Transverse colon (tissue), 4 donors: ENCODE measurements at regions not wholly inside any gene's neighbourhood (a gene's known extent, or its start where the extent isn't known, plus 50 kb on each side); places are given as distances from the start of the nearest gene placed in this dataset.

Experiments used
- DNase-seq: peaks from one replicate; pipeline ENCODE4 v3.0.0-alpha.2; 2019
- H3K27ac ChIP-seq, 4 donors: fragments of 200-600 bp; sonication (generic); 2 replicates each; pipeline ENCODE4 v1.5.1; 2016 to 2018; ENCODE audit warnings: inconsistent platforms in 4 of 4
- H3K27me3 ChIP-seq: fragments of 200-600 bp; sonication (generic); 2 replicates; pipeline ENCODE4 v1.5.1; 2017; ENCODE audit warnings: inconsistent platforms
- H3K36me3 ChIP-seq, 4 donors: fragments of 200-600 bp; sonication (generic); 2 replicates each; pipeline ENCODE4 v1.5.1; 2017 to 2019; ENCODE audit warnings: inconsistent platforms in 4 of 4
- H3K4me1 ChIP-seq, 4 donors: fragments of 200-600 bp; sonication (generic); 2 replicates each; pipeline ENCODE4 v1.5.1; 2017 to 2020; ENCODE audit warnings: inconsistent platforms in 4 of 4
- H3K4me3 ChIP-seq, 4 donors: fragments of 200-600 bp; sonication (generic); 1 replicate in 1 of 4; 2 replicates in 3 of 4; pipeline versions ENCODE4 v1.5.1 to v1.6.1; 2017 to 2019; ENCODE audit warnings: inconsistent platforms in 4 of 4
- H3K9me3 ChIP-seq, 2 donors: fragments of 200-600 bp; sonication (generic); 2 replicates each; pipeline ENCODE4 v1.5.1; 2017 to 2019; ENCODE audit warnings: inconsistent platforms in 2 of 2
- CTCF ChIP-seq, 5 experiments: fragments of 200-600 bp in 3 of 5; fragments of 450-650 bp in 2 of 5; sonication (generic) in 3 of 5; IDR thresholded peaks; 1 replicate in 2 of 5; 2 replicates in 3 of 5; pipeline ENCODE4 v1.5.1; 2016 to 2017; ENCODE audit warnings: antibody characterized with exemption in 5 of 5, inconsistent platforms in 3 of 5, mild to moderate bottlenecking in 2 of 5, moderate library complexity in 1 of 5
- EP300 ChIP-seq: sonication (generic); formaldehyde crosslinking; IDR thresholded peaks from one replicate; pipeline ENCODE4 v1.6.1; 2017; ENCODE audit warnings: antibody characterized with exemption, low read depth
- POLR2A ChIP-seq: fragments of 450-650 bp; IDR thresholded peaks from one replicate; pipeline ENCODE4 v1.6.1; 2016; ENCODE audit warnings: antibody characterized with exemption, mild to moderate bottlenecking, moderate library complexity
- POLR2AphosphoS5 ChIP-seq, 3 donors: sonication (generic); formaldehyde crosslinking; IDR thresholded peaks; one replicate each; pipeline ENCODE4 v1.6.1; 2016; ENCODE audit warnings: antibody characterized with exemption in 3 of 3
- WGBS, 2 donors: methylation state at CpG; one replicate each; pipeline ENCODE4 v1.1.5; 2018; ENCODE audit warnings: low coverage in 1 of 2; 5-methylcytosine and 5-hydroxymethylcytosine counted together
- in situ Hi-C, 4 donors: fragments of 200-750 bp; cut with MboI; loops; one replicate each; pipeline versions ENCODE4 v1.15.0 to v1.15.1; 2017; ENCODE audit warnings: low sequenced_read_pairs in 3 of 4, low pct_ligation_motif_present in 1 of 4, low pct_unique_long_range_greater_than_20kb in 1 of 4
- intact Hi-C: fragments of 100-400 bp; cut with DNase I; formaldehyde crosslinking; loops from one replicate; pipeline ENCODE4 v1.15.1; 2023; ENCODE audit warnings: low total_unique reads

GRCh38 chr5:34547300-34548085 lies 108.6 kb upstream of the RAI14 start:
- TF ChIP-seq EP300 = no peak
- no peak for TF ChIP-seq CTCF (IDR thresholded peaks at IDR 0.05)
- TF ChIP-seq POLR2A = no peak
- TF ChIP-seq POLR2AphosphoS5 (IDR thresholded peaks at IDR 0.05) = no peak
- DNase-seq = no peak
- H3K27me3 ChIP-seq = no peaks in the 10 kb centered on the region
- WGBS, 2 donors = 83 to 96% methylated on average over 1 to 2 of the region's 2 CpGs
- peaks cover 0 to 12% (median 1%) of the 10 kb centered on the region in 4 donors for H3K4me1 ChIP-seq
- intact Hi-C loops = no loop called here
- H3K4me3 ChIP-seq = no peak overlapping the region
- H3K27ac ChIP-seq = no peak overlapping the region
- H3K36me3 ChIP-seq = no peaks in the 10 kb centered on the region
- H3K9me3 ChIP-seq = peaks cover 8 to 10% of the 10 kb centered on the region in 2 donors
- in situ Hi-C loops = loop anchor here in 1 of 4 donors (25.0 kb wide), 1 partner anchor 340 kb away; no protein-coding TSS in a partner anchor

- H3K27me3 ChIP-seq = no peaks in the 10 kb centered on the region
- TF ChIP-seq CTCF (IDR thresholded peaks at IDR 0.05) = no peak
- TF ChIP-seq POLR2A = no peak
- TF ChIP-seq EP300 = no peak
- TF ChIP-seq POLR2AphosphoS5 (IDR thresholded peaks at IDR 0.05) = no peak
- no peaks in the 10 kb centered on the region for H3K36me3 ChIP-seq
- intact Hi-C loops = no loop called here
- H3K9me3 ChIP-seq = peaks cover 8 to 10% of the 10 kb centered on the region in 2 donors
- H3K4me1 ChIP-seq = peaks cover 0 to 12% (median 1%) of the 10 kb centered on the region in 4 donors
- WGBS, 2 donors = 88 to 100% methylated on average over 1 of the region's 1 CpG
- no peak for DNase-seq
- no peak overlapping the region for H3K4me3 ChIP-seq
- in situ Hi-C loops = loop anchor here in 1 of 4 donors (25.0 kb wide), 1 partner anchor 339 kb away; no protein-coding TSS in a partner anchor
- H3K27ac ChIP-seq = no peak overlapping the region
Measured at GRCh38 chr5:34548086-34548403, 108.1 kb upstream of the RAI14 start.

GRCh38 chr5:34550247-34550646 lies 105.9 kb upstream of the RAI14 start:
- Histone ChIP-seq H3K4me3 (no peak overlapping the region), H3K4me1 (peaks cover 0 to 12% (median 2%) of the 10 kb centered on the region in 4 donors)

GRCh38 chr5:34550964-34551363 lies 105.2 kb upstream of the RAI14 start:
- H3K4me3 ChIP-seq = no peak overlapping the region
- H3K4me1 ChIP-seq = peaks cover 0 to 15% (median 5%) of the 10 kb centered on the region in 4 donors
- no peak for DNase-seq
- H3K9me3 ChIP-seq = no peaks in the 10 kb centered on the region
- H3K36me3 ChIP-seq = no peaks in the 10 kb centered on the region
- in situ Hi-C loops (no loop called here), intact Hi-C loops (no loop called here)
- TF ChIP-seq CTCF (IDR thresholded peaks at IDR 0.05) (no peak), EP300 (no peak), POLR2A (no peak), POLR2AphosphoS5 (IDR thresholded peaks at IDR 0.05) (no peak)
- peak overlapping the region in 2 of 4 donors; percentile 59 to 62 for H3K27ac ChIP-seq
- H3K27me3 ChIP-seq = no peaks in the 10 kb centered on the region
- 0 to 44% methylated on average over 2 to 3 of the region's 3 CpGs for WGBS, 2 donors

More at GRCh38 chr5:34550247-34550646, 105.9 kb upstream of the RAI14 start:
- Histone ChIP-seq H3K36me3 (no peaks in the 10 kb centered on the region), H3K27me3 (no peaks in the 10 kb centered on the region), H3K9me3 (peaks cover 0 to under 1% of the 10 kb centered on the region in 2 donors), H3K27ac (no peak overlapping the region)
- no peak for DNase-seq
- in situ Hi-C loops (no loop called here), intact Hi-C loops (no loop called here)
- WGBS, 2 donors = 71 to 74% methylated on average over 2 of the region's 2 CpGs
- TF ChIP-seq EP300 = no peak
- no peak for TF ChIP-seq CTCF (IDR thresholded peaks at IDR 0.05)
- no peak for TF ChIP-seq POLR2A
- no peak for TF ChIP-seq POLR2AphosphoS5 (IDR thresholded peaks at IDR 0.05)
